Progenitor cell of endocrine pancreas (in vitro differentiated cells): ENCODE measurements at regions not wholly inside any gene's neighbourhood (a gene's known extent, or its start where the extent isn't known, plus 50 kb on each side); places are given as distances from the start of the nearest gene placed in this dataset.

ENCODE experiments used
- DNase-seq: peaks from one replicate; pipeline ENCODE4 v3.0.0; 2021; ENCODE audit warnings: low spot score; ENCODE audit not compliant: unreplicated experiment
- H3K27ac Mint-ChIP-seq: 2 replicates; pipeline ENCODE4 v1.8.0; 2021; ENCODE audit warnings: mild to moderate bottlenecking, moderate library complexity, mixed read lengths
- H3K27me3 Mint-ChIP-seq: 2 replicates; pipeline ENCODE4 v1.8.0; 2021; ENCODE audit warnings: mixed read lengths
- H3K36me3 Mint-ChIP-seq: 2 replicates; pipeline ENCODE4 v1.8.0; 2022; ENCODE audit warnings: mixed read lengths; ENCODE audit not compliant: insufficient read depth
- H3K4me1 Mint-ChIP-seq: 2 replicates; pipeline ENCODE4 v1.8.0; 2021; ENCODE audit warnings: low read depth, mixed read lengths
- H3K4me3 Mint-ChIP-seq: 2 replicates; pipeline ENCODE4 v1.8.0; 2021; ENCODE audit warnings: low read depth, mild to moderate bottlenecking, moderate library complexity, mixed read lengths
- H3K9me3 Mint-ChIP-seq: 2 replicates; pipeline ENCODE4 v1.8.0; 2021; ENCODE audit warnings: low read depth, mixed read lengths
- TF ChIP-seq, protein P1 (sequence below): fragments of 200-600 bp; sonication (generic); IDR thresholded peaks from one replicate; pipeline ENCODE4 v1.5.0; 2021; ENCODE audit warnings: antibody characterized with exemption, mild to moderate bottlenecking; ENCODE audit not compliant: unreplicated experiment

DNA sequence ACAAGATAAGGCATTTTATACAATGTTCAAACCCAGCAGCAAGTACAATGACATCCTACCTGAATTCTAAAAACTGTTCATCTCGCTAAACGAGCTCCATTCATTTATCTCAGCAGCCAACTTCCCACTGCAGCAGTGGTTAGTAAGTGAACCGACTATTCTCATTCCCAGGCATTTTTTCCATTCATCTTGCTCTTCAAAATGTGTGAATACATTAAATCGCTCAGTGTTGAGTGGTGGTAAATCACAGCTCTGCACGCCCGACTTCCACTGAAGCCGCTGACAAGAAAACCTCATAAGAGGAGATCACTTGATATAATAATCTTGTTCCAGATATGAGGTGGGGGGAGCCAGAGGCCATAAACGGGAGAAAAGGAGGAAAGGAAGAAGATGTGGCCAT, 746.2 kb upstream of the USP15 start:
- no peaks in the 10 kb centered on the region for H3K36me3 Mint-ChIP-seq
- no peaks in the 10 kb centered on the region for H3K9me3 Mint-ChIP-seq
- H3K27ac Mint-ChIP-seq = no peak overlapping the region
- H3K4me1 Mint-ChIP-seq = no peaks in the 10 kb centered on the region
- TF ChIP-seq, protein P1, sequence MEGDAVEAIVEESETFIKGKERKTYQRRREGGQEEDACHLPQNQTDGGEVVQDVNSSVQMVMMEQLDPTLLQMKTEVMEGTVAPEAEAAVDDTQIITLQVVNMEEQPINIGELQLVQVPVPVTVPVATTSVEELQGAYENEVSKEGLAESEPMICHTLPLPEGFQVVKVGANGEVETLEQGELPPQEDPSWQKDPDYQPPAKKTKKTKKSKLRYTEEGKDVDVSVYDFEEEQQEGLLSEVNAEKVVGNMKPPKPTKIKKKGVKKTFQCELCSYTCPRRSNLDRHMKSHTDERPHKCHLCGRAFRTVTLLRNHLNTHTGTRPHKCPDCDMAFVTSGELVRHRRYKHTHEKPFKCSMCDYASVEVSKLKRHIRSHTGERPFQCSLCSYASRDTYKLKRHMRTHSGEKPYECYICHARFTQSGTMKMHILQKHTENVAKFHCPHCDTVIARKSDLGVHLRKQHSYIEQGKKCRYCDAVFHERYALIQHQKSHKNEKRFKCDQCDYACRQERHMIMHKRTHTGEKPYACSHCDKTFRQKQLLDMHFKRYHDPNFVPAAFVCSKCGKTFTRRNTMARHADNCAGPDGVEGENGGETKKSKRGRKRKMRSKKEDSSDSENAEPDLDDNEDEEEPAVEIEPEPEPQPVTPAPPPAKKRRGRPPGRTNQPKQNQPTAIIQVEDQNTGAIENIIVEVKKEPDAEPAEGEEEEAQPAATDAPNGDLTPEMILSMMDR = no peak
- H3K4me3 Mint-ChIP-seq = no peak overlapping the region
- H3K27me3 Mint-ChIP-seq = no peaks in the 10 kb centered on the region
- DNase-seq = no peak

DNA sequence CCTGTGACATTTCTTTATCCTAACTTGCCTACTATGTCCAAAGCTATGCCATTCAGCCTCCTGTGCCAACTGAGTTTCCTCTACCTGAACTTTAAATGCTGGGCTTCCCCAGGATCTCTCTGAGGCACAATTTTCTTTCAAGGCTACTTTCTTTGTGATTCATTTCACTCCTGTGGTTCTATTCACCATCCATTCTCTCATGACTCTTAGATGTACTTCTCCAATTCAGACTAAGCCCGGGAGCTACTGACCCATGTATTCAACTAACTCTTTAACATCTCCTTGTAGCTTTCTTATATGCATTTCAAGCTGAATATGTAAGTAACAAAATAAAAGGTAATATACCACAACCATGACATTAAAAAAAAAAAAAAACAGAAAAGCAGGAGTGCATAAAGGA, 738.9 kb upstream of the USP15 start:
- no peak for DNase-seq
- Mint-ChIP-seq H3K27ac (no peak overlapping the region), H3K4me3 (no peak overlapping the region), H3K27me3 (no peaks in the 10 kb centered on the region), H3K36me3 (no peaks in the 10 kb centered on the region), H3K4me1 (no peaks in the 10 kb centered on the region), H3K9me3 (no peaks in the 10 kb centered on the region)
- TF ChIP-seq, protein P1 = no peak

DNA sequence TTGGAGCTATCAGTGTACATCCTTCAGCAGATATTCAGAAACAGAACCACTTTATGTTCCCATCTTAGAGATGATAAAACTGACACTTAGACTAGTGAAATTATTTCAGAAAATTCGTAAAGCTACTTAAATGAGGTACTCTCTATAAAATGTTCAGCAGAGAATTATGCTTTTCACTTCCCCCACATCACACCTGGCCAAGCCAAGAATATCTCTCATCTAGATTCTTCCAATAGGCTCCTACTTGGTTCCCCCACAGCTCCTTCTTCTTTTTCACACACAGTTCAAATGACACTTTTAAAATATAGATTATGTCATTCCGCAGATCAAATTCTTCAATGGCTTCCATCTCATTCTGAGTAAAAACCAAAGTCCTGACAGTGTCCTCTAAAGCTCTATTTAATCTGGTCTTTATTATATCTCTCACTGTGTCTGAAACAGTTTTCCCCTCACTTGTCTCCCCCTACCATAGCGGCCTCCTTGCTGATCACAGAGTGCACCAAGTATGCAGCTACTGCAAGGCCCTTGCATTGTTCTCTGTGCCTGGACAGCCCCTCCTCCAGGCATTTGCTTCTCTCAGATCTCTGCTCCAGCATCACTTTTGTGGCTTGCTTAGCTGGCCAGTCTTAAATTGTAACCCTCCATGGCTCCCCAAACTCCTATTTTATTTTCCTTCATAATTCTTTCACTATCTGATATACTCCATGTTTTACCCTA, 736.8 kb upstream of the USP15 start:
- DNase-seq = no peak
- no peak overlapping the region for H3K27ac Mint-ChIP-seq
- TF ChIP-seq, protein P1 = no peak
- H3K9me3 Mint-ChIP-seq = no peaks in the 10 kb centered on the region
- no peak overlapping the region for H3K4me3 Mint-ChIP-seq
- H3K4me1 Mint-ChIP-seq = no peaks in the 10 kb centered on the region
- H3K27me3 Mint-ChIP-seq = no peaks in the 10 kb centered on the region
- no peaks in the 10 kb centered on the region for H3K36me3 Mint-ChIP-seq

DNA sequence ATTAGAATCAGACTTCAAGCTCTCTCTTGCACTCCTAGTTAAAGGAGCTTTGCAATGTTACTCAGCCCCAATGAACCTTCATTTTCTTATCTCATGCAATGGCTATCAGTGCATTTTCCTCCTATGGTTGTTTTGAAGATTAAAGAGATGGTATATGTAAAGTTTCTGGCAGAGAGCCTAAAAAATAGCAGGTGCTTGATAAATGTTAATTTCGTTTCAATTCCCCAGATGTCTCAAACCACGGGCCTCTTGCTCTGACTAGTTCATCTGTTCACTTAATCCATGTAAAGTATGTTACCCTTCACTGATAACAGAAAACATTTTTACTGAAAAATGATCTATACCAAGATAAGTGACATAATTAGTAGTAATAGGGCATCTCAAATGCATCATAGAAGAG, 735.4 kb upstream of the USP15 start:
- DNase-seq = no peak

DNA sequence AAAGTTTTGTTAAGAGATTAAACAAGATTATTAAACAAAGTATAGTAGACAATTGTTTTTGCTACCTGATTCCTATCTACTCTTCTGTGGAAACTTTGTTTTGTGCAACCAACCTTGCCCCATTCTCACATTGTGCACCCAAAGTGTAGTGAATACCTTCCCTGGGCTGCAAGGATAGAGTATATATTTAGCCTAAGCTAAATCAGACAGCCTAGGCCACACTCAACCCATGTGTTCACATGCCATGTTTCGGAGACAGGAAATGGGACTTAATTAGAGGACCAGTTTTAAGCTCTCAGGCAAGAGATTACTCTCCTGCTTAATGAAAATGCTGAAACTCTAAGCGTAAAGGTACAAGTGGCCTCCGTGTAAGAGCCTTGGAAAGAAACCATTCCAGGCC, 734.9 kb upstream of the USP15 start:
- DNase-seq = no peak
- TF ChIP-seq, protein P1 = no peak
- no peaks in the 10 kb centered on the region for H3K36me3 Mint-ChIP-seq
- H3K27me3 Mint-ChIP-seq = no peaks in the 10 kb centered on the region
- H3K4me1 Mint-ChIP-seq = no peaks in the 10 kb centered on the region
- no peak overlapping the region for H3K4me3 Mint-ChIP-seq
- no peaks in the 10 kb centered on the region for H3K9me3 Mint-ChIP-seq
- no peak overlapping the region for H3K27ac Mint-ChIP-seq

More for the DNA sequence above, 735.4 kb upstream of the USP15 start:
- Mint-ChIP-seq H3K9me3 (no peaks in the 10 kb centered on the region), H3K27ac (no peak overlapping the region), H3K4me3 (no peak overlapping the region), H3K4me1 (no peaks in the 10 kb centered on the region), H3K36me3 (no peaks in the 10 kb centered on the region), H3K27me3 (no peaks in the 10 kb centered on the region)
- TF ChIP-seq, protein P1 = no peak
